ENCODE measurements at regions not wholly inside any gene's neighbourhood (a gene's known extent, or its start where the extent isn't known, plus 50 kb on each side); places are given as distances from the start of the nearest gene placed in this dataset.

GRCh38 chr21:14058566-14058965, 152.2 kb downstream of the LIPI start:
- no peak for TF ChIP-seq POLR2A (IDR thresholded peaks at IDR 0.05)
- TF ChIP-seq CTCF (IDR thresholded peaks at IDR 0.05) = no peak
